ENCODE measurements at regions not wholly inside any gene's neighbourhood (a gene's known extent, or its start where the extent isn't known, plus 50 kb on each side); places are given as distances from the start of the nearest gene placed in this dataset.

DNA sequence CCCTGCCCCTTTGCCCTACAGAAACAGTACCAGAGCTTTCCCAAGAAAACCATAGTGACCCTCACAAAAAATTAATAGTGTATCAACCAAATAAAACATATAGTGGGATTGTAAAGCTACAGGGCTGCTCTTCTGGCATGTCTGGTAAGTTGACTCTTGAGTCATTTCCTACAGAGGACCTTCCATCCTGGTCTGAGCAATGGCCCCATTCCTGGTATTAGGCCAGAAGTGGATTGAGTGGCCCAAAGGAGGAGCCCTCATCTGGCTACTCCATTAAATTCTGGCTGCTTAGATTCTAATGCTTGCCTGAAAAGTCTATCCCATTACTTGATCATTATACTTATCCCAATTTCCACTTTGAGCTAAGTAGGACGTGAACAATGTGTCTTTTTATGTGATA is 150.9 kb upstream of the HMGN3 start:
- BruUV-seq (replicated peaks) = no TSS peak
- no peak overlapping the region for H3K4me3 ChIP-seq
- no peaks in the 10 kb centered on the region for H4K20me1 ChIP-seq (ENCODE audit: insufficient read depth)
- H3K9me2 ChIP-seq (ENCODE audit: insufficient read depth) = no peaks in the 10 kb centered on the region
- CTCF ChIA-PET = no interaction called here
- intact Hi-C loops (cut with micrococcal nuclease; ENCODE audit: unreplicated experiment) = no loop called here
- POLR2A ChIA-PET (ENCODE audit: unreplicated experiment) = no interaction called here
- H3K27ac ChIP-seq = no peak overlapping the region
- TF ChIP-seq, protein P1, sequence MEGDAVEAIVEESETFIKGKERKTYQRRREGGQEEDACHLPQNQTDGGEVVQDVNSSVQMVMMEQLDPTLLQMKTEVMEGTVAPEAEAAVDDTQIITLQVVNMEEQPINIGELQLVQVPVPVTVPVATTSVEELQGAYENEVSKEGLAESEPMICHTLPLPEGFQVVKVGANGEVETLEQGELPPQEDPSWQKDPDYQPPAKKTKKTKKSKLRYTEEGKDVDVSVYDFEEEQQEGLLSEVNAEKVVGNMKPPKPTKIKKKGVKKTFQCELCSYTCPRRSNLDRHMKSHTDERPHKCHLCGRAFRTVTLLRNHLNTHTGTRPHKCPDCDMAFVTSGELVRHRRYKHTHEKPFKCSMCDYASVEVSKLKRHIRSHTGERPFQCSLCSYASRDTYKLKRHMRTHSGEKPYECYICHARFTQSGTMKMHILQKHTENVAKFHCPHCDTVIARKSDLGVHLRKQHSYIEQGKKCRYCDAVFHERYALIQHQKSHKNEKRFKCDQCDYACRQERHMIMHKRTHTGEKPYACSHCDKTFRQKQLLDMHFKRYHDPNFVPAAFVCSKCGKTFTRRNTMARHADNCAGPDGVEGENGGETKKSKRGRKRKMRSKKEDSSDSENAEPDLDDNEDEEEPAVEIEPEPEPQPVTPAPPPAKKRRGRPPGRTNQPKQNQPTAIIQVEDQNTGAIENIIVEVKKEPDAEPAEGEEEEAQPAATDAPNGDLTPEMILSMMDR (conservative IDR thresholded peaks at IDR 0.05) = no peak
- no peak for TF ChIP-seq EZH2 (IDR thresholded peaks at IDR 0.05; ENCODE audit: low read depth)
- no peak for DNase-seq
- no peaks in the 10 kb centered on the region for H3K4me1 ChIP-seq (replicated peaks; ENCODE audit: insufficient read depth)
- H3K4me2 ChIP-seq = no peak overlapping the region
- no peaks in the 10 kb centered on the region for H3K9me3 ChIP-seq (ENCODE audit: insufficient read depth, low read depth)
- H3K79me2 ChIP-seq (ENCODE audit: low read depth) = no peaks in the 10 kb centered on the region
- H3K27me3 ChIP-seq (ENCODE audit: insufficient read depth, low read depth) = no peaks in the 10 kb centered on the region
- H3K36me3 ChIP-seq (ENCODE audit: low read depth) = no peaks in the 10 kb centered on the region
- H3F3A ChIP-seq (ENCODE audit: insufficient read depth, low read depth) = no peaks in the 10 kb centered on the region
- H2AFZ ChIP-seq = no peak overlapping the region

DNA sequence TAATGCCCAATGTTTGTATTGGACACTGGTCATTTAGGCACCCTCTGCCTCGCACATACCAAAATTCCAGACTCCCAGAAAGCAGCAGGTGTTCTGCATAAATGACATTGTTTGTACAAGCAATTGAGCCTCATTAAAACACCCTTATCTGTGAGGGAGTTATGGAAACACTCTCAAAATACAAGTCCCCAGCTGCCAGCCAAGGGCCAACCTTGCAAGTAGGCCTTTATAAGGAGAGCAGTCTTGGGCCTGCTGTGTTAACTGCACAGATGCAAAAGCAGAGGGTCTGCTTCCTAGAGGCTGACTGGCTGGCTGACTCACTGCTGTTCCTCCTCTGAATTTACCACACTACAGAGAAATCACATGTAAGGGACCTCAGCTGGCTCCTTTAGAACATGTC is 150.4 kb upstream of the HMGN3 start:
- Histone ChIP-seq H3K9me2 (ENCODE audit: insufficient read depth) (no peaks in the 10 kb centered on the region), H3K9me3 (ENCODE audit: insufficient read depth, low read depth) (no peaks in the 10 kb centered on the region), H4K20me1 (ENCODE audit: insufficient read depth) (no peaks in the 10 kb centered on the region), H2AFZ (no peak overlapping the region), H3K27ac (no peak overlapping the region), H3K4me1 (replicated peaks; ENCODE audit: insufficient read depth) (no peaks in the 10 kb centered on the region), H3F3A (ENCODE audit: insufficient read depth, low read depth) (no peaks in the 10 kb centered on the region), H3K79me2 (ENCODE audit: low read depth) (no peaks in the 10 kb centered on the region), H3K27me3 (ENCODE audit: insufficient read depth, low read depth) (no peaks in the 10 kb centered on the region), H3K36me3 (ENCODE audit: low read depth) (no peaks in the 10 kb centered on the region), H3K4me3 (no peak overlapping the region), H3K4me2 (no peak overlapping the region)
- no TSS peak for BruUV-seq (replicated peaks)
- DNase-seq = no peak
- TF ChIP-seq EZH2 (IDR thresholded peaks at IDR 0.05; ENCODE audit: low read depth) = no peak
- TF ChIP-seq, protein P1 (conservative IDR thresholded peaks at IDR 0.05) = no peak
- CTCF ChIA-PET = no interaction called here
- POLR2A ChIA-PET (ENCODE audit: unreplicated experiment) = no interaction called here
- intact Hi-C loops (cut with micrococcal nuclease; ENCODE audit: unreplicated experiment) = no loop called here

DNA sequence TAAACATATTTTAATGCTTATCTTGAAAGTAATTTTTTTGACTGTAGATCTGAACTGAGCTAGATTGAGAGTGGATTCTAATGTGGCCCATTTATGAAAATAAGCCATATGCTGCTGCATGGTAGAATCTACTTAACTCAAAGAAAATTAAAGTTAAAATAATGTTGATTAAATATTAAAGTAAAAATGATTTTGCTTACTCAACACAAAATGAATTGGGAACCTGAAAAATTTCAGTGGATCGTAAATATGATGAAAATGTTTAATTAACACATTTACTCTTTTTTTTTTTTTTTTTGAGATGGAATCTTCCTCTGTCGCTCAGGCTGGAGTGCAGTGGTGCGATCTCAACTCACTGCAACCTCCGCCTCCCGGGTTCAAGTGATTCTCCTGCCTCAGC is 144.5 kb upstream of the HMGN3 start:
- H3K79me2 ChIP-seq (ENCODE audit: low read depth) = no peaks in the 10 kb centered on the region
- H3K27ac ChIP-seq = no peak overlapping the region
- no peaks in the 10 kb centered on the region for H3K9me2 ChIP-seq (ENCODE audit: insufficient read depth)
- no peak overlapping the region for H3K4me2 ChIP-seq
- H3K4me3 ChIP-seq = no peak overlapping the region
- peaks cover 20% of the 10 kb centered on the region for H3K4me1 ChIP-seq (replicated peaks; ENCODE audit: insufficient read depth)
- H3K36me3 ChIP-seq (ENCODE audit: low read depth) = no peaks in the 10 kb centered on the region
- POLR2A ChIA-PET (ENCODE audit: unreplicated experiment) = no interaction called here
- no TSS peak for BruUV-seq (replicated peaks)
- no peaks in the 10 kb centered on the region for H3K27me3 ChIP-seq (ENCODE audit: insufficient read depth, low read depth)
- TF ChIP-seq, protein P1 (conservative IDR thresholded peaks at IDR 0.05) = no peak
- no peak for TF ChIP-seq EZH2 (IDR thresholded peaks at IDR 0.05; ENCODE audit: low read depth)
- no peaks in the 10 kb centered on the region for H3K9me3 ChIP-seq (ENCODE audit: insufficient read depth, low read depth)
- no peaks in the 10 kb centered on the region for H3F3A ChIP-seq (ENCODE audit: insufficient read depth, low read depth)
- H2AFZ ChIP-seq = no peak overlapping the region
- DNase-seq = no peak
- CTCF ChIA-PET = no interaction called here
- intact Hi-C loops (cut with micrococcal nuclease; ENCODE audit: unreplicated experiment) = no loop called here
- no peaks in the 10 kb centered on the region for H4K20me1 ChIP-seq (ENCODE audit: insufficient read depth)

Data from PC-9 (cell line).